ENCODE measurements at regions not wholly inside any gene's neighbourhood (a gene's known extent, or its start where the extent isn't known, plus 50 kb on each side); places are given as distances from the start of the nearest gene placed in this dataset.

DNA sequence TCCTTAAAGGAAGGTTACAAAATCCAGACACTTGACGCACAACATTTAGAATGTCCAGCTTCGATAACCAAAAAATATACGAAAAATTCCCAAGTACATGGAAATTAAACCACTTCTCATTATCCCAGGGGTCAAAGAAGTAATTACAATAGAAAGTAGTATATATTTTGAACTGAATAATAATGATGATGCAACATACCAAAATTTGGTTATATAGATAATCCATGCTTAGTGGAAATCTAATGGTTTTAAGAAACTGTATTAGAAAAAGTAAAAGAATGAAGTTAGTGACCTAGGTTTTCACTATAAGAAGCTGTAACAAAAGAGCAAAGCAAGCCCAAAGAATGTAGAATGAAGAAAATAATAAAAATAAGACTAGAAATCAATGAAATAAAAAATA is 204.0 kb upstream of the PUM3 start:
- no peak for TF ChIP-seq EZH2 (IDR thresholded peaks at IDR 0.05; ENCODE audit: low read depth, low read length, severe bottlenecking)
- no peak for TF ChIP-seq KDM5A (IDR thresholded peaks at IDR 0.05; ENCODE audit: low read length)
- no peak for TF ChIP-seq CTCF (IDR thresholded peaks at IDR 0.05; ENCODE audit: control extremely low read depth in 1 of 3, insufficient read depth in 1 of 3, low read depth in 1 of 3, low read length in 3 of 3)
- TF ChIP-seq MAFK (IDR thresholded peaks at IDR 0.05; ENCODE audit: low read depth, low read length): no peak
- no peak for TF ChIP-seq JUND (IDR thresholded peaks at IDR 0.05; ENCODE audit: low read length)
- no peak for TF ChIP-seq SRF (IDR thresholded peaks at IDR 0.05; ENCODE audit: low read depth, low read length)
- no peak for TF ChIP-seq TEAD4 (IDR thresholded peaks at IDR 0.05; ENCODE audit: low read depth, low read length)
- no peak for TF ChIP-seq POLR2A (IDR thresholded peaks at IDR 0.05; ENCODE audit: control extremely low read depth in 1 of 2, low read depth in 2 of 2, low read length in 2 of 2)
- no peak for TF ChIP-seq EP300 (IDR thresholded peaks at IDR 0.05; ENCODE audit: borderline replicate concordance in 1 of 2, low read depth in 2 of 2, low read length in 2 of 2)
- TF ChIP-seq RFX5 (IDR thresholded peaks at IDR 0.05; ENCODE audit: borderline replicate concordance, low read depth, low read length): no peak
- no peak for TF ChIP-seq TBP (IDR thresholded peaks at IDR 0.05; ENCODE audit: low read depth, low read length)
